NCI-H69 (cell line): ENCODE measurements at regions not wholly inside any gene's neighbourhood (a gene's known extent, or its start where the extent isn't known, plus 50 kb on each side); places are given as distances from the start of the nearest gene placed in this dataset.
A peak's percentile ranks its signal among the peaks of the same experiment; 100 is the strongest.
"Not testable (repeated sequence)": the region's sequence is repeated elsewhere in the genome, so short reads cannot be mapped to it uniquely, and the experiment has no call there.

ENCODE experiments used
- DNase-seq: peaks from one replicate; lab custom pipeline; 2025; lab: John Stamatoyannopoulos, UW

DNA sequence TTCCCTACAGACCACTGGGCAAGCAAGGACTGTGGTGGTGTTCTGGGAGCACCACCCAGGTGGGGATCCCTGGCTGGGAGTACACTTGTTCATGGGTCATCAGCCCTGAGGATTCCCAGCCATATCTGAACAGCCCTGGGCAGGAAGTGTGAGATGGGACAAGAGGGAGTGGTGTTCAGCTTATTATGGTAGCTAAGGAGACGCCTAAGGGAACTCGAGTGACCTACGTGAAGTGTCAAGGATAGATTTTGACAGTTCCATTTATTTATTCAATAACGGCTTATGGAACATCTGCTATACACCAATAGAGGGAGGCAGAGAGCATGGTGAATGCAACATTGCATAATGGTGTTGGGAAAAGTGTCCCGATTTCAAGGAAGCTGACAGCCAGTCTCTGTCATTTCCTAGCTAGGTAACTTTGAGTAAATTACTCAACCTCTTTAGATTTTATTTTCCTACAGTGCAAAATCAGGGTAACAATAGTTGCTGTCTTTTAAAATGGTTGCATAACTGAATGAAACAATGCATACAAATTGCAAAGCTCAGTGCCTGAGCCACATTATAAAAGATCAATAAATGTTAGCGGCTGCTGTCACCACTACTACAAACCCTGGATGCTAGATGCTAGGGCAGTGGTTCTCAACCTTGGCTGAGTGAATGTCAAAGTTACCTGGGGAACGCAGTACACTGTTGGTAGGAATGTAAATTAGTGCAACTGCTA, 534.1 kb downstream of the GRIN2A start:
- DNase-seq = peak; percentile 65

DNA sequence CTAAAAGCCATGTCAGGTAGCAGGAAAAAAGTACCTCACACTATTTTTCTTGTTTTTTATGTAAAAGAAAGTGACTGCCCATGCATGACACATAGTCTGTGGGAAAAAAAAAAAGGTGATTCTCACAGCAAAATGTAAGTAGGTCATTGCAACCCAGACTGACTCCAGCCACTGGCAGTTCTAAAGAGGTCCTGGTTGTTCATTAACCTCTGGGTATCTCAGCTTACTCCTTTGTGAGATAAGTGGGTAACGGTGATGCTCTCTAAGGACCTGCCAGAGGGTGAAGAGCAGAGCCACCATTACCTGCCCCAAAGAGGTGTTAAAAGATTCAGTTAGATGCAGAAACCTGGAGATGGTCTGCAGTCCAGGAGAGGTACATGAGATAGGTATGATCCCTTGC, 531.9 kb downstream of the GRIN2A start:
- no peak for DNase-seq

- DNase-seq = no peak
Measured at GRCh38 chr16:9655051-9655450, 527.2 kb downstream of the GRIN2A start.

- DNase-seq = peak; percentile 75
Measured at GRCh38 chr16:9657641-9658040, 524.6 kb downstream of the GRIN2A start.

GRCh38 chr16:9658164-9658563, 524.1 kb downstream of the GRIN2A start:
- DNase-seq = peak; percentile 83

DNA sequence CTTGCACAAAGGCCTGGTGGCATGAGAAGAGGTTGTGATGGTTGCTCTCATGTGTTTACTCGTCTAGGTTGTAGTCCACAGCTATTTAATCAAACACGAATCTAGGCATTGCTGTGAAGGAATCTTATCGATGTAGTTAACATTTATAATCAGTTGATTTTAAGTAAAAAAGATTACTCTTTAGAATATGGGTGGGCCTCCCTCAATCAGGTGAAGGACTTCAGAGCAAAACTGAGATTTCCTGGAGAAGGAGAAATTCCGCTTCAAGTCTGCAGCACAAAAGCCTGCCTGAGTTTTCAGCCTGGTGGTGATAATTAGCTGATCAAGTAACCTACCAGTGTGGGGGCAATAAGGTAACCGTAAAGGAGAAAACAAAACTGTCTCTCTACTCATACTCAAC, 523.6 kb downstream of the GRIN2A start:
- no peak for DNase-seq

GRCh38 chr16:9660898-9661297, 521.3 kb downstream of the GRIN2A start:
- DNase-seq = peak; percentile 93

- DNase-seq = peak; percentile 34
Measured at GRCh38 chr16:9661336-9662017, 520.8 kb downstream of the GRIN2A start.

GRCh38 chr16:9663588-9663987, 518.6 kb downstream of the GRIN2A start:
- DNase-seq = peak; percentile 9

DNA sequence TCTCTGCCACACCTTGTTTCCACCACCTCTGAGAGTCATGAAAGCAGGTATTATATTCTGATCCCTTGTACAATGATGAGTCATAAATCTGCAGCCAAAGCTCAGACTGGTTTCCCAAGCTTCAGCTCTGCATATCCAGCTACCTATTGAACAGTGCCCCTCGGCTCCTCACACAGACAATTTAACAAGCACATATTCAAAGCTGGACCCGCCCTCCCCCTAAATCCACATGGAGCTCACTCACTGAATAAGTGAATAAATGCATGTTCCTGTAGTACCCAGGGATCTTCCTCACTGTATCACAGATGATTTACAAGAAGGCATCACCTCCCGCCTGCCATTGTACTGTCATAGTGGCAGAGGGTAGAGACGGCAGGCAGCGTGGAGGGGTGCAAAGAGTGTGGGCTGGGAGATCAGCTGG, 516.4 kb downstream of the GRIN2A start:
- DNase-seq = peak; percentile 81

GRCh38 chr16:9666834-9667480, 515.3 kb downstream of the GRIN2A start:
- DNase-seq = peak; percentile 58

GRCh38 chr16:9670033-9670432, 512.2 kb downstream of the GRIN2A start:
- DNase-seq = peak; percentile 62

DNA sequence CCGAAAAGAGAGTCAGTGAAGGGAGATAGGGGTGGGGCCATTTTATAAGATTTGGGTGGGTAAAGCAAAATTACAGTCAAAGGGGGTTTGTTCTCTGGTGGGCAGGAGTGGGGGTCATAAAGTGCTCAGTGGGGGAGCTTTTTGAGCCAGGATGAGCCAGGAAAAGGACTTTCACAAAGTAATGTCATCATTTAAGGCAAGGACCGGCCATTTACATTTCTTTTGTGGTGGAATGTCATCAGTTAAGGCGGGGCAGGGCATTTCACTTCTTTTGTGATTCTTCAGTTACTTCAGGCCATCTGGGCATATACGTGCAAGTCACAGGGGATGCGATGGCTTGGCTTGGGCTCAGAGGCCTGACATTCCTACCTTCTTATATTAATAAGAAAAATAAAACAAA, 511.6 kb downstream of the GRIN2A start:
- not testable (repeated sequence) for DNase-seq

GRCh38 chr16:9676560-9677300, 505.5 kb downstream of the GRIN2A start:
- not testable (repeated sequence) for DNase-seq

DNA sequence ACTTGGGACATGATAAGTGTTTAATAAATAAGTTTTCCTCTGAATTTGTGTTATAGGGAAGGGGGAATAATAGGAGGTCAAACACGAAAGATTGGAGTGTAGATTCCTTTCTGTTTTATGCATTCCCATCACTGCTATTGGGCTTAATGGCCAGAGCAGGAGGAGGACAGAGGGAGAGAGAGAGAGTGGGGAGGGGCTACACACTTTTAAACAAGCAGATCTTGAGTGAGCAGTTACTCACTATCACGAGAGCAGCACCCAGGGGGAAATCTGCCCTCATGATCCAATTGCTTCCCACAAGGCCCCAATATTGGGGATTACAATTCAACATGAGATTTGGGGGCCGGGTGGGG, 505.0 kb downstream of the GRIN2A start:
- no peak for DNase-seq

GRCh38 chr16:9679213-9679767, 502.9 kb downstream of the GRIN2A start:
- DNase-seq = no peak

DNA sequence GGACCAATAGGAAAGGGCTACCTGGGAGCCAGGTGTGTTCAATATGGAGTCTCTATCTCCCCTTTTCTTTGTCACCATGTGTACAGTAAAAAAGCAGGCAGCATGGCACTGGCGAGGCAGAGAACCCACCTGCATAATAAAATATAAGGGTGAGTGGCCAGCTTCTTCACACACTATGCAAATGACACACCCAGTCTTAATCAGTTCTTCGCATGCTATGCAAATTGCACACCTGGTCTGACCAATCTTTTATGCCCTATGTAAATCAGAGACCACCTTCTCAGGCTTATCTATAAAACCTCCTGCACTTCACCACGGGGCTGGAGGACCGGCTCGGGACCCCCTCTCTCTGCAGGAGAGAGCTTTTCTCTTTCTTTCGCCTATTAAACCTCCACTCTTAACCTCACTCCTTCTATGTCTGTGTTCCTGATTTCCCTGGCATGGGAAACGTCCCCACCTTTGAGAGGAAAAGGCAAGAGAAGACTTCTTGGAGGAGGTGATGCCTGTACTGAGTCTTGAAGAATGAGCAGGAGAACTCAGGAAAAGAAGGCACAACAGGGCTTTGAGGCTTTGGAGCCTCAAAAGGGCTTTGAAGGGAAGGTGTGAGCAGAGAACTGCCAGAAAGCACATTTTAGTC, 502.1 kb downstream of the GRIN2A start:
- DNase-seq = no peak

GRCh38 chr16:9680968-9681367, 501.3 kb downstream of the GRIN2A start:
- DNase-seq = no peak

DNA sequence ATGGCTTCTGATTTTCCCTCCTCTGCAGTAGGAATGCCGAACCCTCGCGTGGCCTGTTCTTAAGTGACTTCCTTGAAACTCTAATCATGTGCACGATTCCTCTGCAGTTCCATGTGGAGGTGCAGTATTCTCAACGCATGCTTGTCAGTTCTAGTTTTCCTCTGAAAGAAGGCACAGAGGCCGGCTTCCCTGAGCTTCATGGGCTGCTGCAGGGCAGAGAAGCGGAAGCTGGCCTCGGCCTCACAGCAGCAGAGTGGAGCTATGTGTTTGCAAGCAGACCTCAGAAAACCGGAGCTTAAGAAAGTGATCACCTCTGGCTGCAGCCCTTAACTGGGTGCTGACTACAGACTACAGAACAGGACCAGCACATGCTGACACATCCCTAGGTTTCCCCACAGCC, 500.7 kb downstream of the GRIN2A start:
- DNase-seq = no peak

- DNase-seq = no peak
Measured at GRCh38 chr16:9682320-9682719, 499.9 kb downstream of the GRIN2A start.

GRCh38 chr16:9683677-9684076, 498.6 kb downstream of the GRIN2A start:
- DNase-seq = no peak
